GM21528 (cell line): ENCODE measurements at regions not wholly inside any gene's neighbourhood (a gene's known extent, or its start where the extent isn't known, plus 50 kb on each side); places are given as distances from the start of the nearest gene placed in this dataset.
"Not testable (repeated sequence)": the region's sequence is repeated elsewhere in the genome, so short reads cannot be mapped to it uniquely, and the experiment has no call there.

Source experiments
- ATAC-seq: cut with Tn5 transposase; IDR thresholded peaks from one replicate; pipeline ENCODE4 v1.9.1; 2021; ENCODE audit warnings: mild to moderate bottlenecking, moderate library complexity; ENCODE audit not compliant: unreplicated experiment, low FRiP score

DNA sequence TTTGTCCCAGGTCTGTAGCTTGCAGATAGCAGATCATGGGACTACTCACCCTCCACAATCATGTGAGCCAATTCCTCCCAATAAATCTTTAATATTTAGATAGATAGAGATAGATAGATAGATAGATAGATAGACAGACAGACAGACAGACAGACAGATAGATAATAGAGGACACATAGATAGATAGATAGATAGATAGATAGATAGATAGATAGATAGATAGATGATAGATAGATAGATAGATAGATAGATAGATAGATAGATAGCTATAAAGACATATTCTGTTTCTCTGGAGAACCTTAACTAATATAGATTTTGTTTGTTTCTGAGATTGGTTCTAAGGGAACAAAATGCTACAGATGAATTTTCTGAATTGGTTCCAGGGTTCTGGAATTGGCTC lies 82.3 kb upstream of the PRDX6 start:
- ATAC-seq, result not testable (repeated sequence)

- no peak for ATAC-seq
These were observed 81.4 kb upstream of the PRDX6 start for GRCh38 chr1:173395762-173396161.

DNA sequence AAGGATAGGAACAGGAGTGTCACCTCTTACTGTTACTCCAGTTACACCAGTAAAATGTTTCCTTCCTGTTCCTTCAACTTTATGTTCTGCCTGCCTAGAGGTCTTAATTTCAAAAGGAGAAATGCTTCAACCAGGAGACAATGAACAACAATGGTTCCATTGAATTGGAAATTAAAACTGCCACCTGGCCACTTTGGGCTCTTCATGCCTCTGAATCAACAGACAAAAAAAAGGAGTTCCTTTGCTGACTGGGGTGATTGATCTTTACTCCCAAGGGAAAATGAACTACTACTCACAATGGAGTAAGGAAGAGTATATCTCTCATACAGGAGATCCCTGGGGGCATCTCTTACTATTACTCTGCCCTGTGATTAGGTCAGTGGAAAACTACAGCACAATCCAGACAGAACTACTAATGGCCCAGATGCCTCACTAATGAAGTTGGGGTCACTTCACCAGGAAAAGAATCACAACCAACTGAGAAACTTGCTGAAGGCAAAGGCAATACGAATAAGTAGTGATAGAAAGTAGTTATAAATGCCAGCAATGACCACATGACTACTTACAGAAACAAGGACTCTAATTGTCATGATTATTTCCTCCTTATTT lies 76.6 kb upstream of the PRDX6 start:
- no peak for ATAC-seq

- no peak for ATAC-seq
These were observed 73.1 kb upstream of the PRDX6 start for GRCh38 chr1:173403996-173404395.

DNA sequence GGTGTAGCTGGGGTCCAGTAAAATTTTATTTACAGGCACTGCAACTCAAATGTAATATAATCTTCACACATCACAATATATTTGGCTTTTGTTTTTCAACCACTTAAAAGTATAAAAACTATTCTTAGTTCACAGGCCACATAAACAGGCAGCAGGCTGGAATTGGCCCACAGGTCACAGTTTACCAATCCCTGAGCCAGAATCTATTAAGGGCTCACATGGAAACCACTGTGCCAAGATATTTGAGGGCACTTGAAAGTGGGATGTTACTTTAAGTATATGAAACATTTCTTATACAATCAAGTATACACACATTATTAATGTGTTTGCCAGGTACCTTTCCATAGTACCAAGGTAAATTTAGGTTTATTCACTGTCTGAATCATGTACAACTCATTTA lies 71.9 kb upstream of the PRDX6 start:
- ATAC-seq, result no peak

DNA sequence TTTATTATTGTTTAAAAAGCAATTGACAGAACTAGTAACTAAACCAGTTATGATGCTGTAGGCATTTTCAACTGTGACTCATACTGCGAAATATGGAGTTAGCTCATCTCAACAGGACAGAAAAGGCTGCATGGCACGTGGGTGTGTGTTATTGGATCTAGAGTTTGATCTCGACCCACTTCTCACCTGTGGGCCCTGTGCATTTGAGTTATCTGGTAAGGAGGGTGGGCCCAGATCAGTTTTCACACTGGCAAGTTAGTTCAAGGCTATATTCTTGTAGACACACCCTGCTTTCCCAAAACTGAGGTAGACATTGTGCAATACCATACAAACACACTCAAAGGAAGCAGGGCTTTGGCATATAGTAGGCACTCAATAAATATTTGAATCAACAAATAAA lies 71.3 kb upstream of the PRDX6 start:
- ATAC-seq, result no peak

DNA sequence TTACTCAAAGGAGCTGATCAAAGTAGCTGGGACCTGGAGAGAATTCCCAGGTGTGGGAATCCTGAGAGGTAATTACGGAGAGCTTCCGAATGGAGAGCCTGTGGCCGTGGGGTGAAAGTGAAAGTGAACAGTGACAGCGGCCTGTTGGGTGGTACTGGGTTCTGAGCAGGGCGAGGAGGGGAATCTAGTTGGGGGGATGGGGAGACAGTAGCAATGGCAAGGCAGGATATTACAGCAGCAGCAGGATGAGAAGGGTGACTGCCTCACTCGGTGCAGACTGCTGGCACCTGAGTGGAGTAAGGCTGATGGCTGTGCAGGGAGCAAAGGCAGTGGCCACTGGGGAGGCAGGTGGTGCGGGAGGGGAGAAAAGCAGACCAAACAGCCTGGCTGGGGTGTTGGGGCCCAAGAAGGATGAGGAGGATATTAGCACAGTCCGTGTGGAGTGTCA lies 70.3 kb upstream of the PRDX6 start:
- no peak for ATAC-seq

DNA sequence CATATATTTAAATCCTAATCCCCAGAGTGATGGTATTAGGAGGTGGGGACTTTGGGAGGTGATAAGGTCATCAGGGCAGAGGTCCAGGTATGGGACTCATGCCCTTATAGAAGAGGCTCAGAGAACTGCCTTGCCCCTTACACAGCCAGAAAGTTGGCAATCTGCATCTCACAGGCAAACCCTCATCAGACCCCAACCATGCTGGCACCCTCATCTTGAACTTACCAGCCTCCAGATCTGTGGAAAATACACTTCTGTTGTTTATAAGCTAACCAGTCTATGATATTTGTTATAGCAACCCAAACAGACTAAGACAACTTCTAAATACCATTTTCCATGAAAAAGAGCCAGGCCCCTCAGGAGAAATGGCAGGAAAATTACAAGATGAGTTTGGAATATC lies 69.3 kb upstream of the PRDX6 start:
- no peak for ATAC-seq

DNA sequence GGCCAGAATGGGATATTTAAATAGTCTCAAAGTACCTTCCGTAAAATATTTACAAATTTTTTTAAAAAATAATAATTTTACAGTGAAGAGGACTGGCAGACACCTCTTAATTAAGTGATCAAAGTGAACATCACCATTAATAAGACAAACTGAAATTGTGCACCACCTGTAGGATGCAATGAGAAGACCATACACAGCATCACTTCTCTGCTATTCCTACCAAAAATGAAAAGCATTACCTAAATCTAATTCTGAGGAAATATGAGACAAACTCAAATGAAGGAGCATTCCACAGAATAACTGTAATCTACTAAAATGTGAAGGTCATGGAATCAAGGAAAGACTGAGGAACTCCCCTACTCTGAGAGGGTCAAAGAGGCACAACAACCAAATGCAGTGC lies 68.2 kb upstream of the PRDX6 start:
- ATAC-seq, result no peak

DNA sequence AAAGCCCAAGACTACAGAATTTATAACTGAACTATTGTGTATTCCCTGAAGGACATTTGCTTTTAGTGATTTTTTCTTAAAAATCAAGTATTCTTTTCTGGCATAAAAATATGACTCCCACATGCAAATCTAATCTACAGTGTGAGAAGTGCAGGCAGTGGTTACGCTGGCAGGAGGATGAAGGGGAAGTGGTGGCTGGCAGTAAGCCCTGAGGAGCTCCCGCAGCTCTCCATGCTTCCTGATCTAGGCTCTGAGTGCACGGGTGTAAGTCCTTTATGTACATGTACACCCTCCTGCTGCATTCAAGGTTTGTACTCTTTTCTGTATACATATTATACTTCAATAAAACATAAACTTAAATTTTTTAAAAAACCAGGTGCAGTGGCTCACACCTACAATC lies 67.5 kb upstream of the PRDX6 start:
- ATAC-seq, result no peak

- peak; percentile 4 for ATAC-seq
These were observed 66.9 kb upstream of the PRDX6 start for GRCh38 chr1:173410133-173410793.

GRCh38 chr1:173410794-173411236 lies 66.3 kb upstream of the PRDX6 start:
- ATAC-seq, result peak; percentile 41

DNA sequence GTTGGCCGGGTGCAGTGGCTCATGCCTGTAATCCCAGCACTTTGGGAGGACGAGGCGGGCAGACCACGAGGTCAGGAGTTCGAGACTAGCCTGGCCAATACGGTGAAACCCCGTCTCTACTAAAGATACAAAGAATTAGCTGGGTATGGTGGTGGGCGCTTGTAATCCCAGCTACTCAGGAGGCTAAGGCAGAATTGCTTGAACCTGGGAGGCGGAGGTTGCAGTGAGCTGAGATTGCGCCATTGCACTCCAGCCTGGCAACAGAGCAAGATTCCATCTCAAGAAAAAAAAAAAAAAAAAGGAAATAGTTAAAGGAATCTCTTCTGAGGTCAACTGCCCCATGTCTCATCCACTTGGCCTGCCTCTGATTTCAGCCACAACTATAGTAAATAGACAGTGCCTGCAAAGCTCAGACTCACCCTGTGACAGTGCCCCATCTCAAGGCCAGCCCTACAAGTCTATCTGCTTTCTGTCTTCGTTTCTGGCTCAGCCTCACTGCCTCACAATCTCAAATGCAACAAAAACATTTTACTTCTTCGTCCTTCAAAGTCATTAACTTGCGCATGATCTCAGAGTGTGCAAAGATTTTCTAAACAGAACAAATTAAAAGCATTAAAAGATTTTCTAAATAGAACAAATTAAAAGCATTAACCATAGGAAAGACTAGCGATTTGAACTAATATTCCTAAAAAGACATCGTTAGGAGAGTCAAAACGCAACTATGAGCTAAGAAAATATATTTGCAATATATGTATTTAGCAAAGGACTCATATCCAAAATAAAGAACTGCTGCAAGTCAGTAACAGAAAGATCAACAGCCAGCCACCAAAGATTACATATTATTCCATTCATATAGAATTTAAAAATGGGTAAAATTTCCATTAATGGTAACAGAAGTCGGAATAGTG lies 65.0 kb upstream of the PRDX6 start:
- no peak for ATAC-seq

- no peak for ATAC-seq
These were observed 63.8 kb upstream of the PRDX6 start for GRCh38 chr1:173413271-173413707.

GRCh38 chr1:173414136-173414535 lies 63.0 kb upstream of the PRDX6 start:
- peak; percentile 45 for ATAC-seq

GRCh38 chr1:173414539-173415226 lies 62.5 kb upstream of the PRDX6 start:
- no peak for ATAC-seq

GRCh38 chr1:173415490-173415889 lies 61.6 kb upstream of the PRDX6 start:
- peak; percentile 37 for ATAC-seq

GRCh38 chr1:173415905-173416450 lies 61.2 kb upstream of the PRDX6 start:
- ATAC-seq, result peak; percentile 13

- no peak for ATAC-seq
These were observed 59.6 kb upstream of the PRDX6 start for GRCh38 chr1:173417563-173417962.
